ENCODE measurements at regions not wholly inside any gene's neighbourhood (a gene's known extent, or its start where the extent isn't known, plus 50 kb on each side); places are given as distances from the start of the nearest gene placed in this dataset.

DNA sequence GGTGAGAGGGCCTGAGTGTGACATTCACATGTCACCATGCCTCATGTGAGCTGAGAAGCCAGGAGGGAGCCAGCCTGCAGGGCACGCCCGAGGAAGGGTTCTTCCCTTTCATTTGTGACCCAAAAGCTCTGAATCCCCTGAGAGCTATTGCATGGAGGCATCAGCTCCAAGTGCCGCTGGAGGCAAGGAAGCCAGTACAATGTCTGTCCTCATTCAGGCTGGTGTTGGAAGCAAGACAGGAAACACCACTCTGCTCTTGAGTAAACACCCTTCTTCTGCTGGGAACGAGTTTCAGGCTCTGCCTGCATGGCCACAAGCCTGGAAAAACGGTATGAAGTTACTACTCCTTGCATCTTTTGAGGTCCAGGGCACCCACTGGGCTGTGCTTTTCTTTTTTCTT is 83.8 kb upstream of the LARGE1 start:
- no peak overlapping the region for H3K4me3 ChIP-seq (ENCODE audit: control insufficient read depth, low read depth, low read length)
- DNase-seq (ENCODE audit: low read depth): no peak
- TF ChIP-seq, protein P1, sequence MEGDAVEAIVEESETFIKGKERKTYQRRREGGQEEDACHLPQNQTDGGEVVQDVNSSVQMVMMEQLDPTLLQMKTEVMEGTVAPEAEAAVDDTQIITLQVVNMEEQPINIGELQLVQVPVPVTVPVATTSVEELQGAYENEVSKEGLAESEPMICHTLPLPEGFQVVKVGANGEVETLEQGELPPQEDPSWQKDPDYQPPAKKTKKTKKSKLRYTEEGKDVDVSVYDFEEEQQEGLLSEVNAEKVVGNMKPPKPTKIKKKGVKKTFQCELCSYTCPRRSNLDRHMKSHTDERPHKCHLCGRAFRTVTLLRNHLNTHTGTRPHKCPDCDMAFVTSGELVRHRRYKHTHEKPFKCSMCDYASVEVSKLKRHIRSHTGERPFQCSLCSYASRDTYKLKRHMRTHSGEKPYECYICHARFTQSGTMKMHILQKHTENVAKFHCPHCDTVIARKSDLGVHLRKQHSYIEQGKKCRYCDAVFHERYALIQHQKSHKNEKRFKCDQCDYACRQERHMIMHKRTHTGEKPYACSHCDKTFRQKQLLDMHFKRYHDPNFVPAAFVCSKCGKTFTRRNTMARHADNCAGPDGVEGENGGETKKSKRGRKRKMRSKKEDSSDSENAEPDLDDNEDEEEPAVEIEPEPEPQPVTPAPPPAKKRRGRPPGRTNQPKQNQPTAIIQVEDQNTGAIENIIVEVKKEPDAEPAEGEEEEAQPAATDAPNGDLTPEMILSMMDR (conservative IDR thresholded peaks at IDR 0.05; ENCODE audit: control insufficient read depth, insufficient read depth, low read depth, low read length): no peak

DNA sequence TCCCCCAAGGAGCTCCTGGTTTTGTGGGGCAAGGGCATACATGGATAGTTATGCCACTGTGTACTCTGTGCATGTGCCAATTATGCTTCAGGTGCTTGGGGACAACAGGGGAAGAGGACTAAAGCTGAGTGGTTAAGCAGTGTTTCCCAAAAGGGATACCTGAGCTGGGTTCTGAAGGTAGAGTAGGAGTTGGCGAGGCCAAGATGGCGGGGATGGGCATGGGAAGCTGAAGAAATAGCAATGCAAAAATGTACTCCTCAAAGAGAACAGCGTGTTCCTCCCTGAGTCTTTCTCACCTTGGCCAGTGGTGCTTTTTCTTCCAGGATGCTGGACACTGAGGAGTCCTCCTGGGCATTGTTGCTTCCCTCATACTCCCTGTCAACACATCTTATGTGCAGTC is 90.0 kb upstream of the LARGE1 start:
- TF ChIP-seq, protein P1 (conservative IDR thresholded peaks at IDR 0.05; ENCODE audit: control insufficient read depth, insufficient read depth, low read depth, low read length): no peak
- DNase-seq (ENCODE audit: low read depth): no peak

DNA sequence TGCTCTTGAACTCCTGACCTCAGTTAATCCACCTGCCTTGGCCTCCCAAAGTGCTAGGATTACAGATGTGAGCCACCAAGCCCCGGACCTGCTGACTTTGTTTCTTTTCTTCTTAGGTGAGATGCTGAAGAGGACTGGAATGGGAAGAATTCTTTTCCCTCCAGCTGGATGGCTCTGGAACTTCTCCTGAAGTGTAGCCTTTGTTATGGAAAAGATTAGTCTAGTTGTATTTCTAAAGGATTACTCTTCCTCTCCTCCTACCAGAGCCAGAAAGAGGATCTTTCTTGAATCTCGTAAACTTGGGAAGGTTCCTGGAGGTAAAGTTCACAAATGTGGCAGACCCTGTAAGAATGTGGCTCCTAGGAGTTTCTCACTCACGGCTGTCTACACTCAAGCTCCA is 95.4 kb upstream of the LARGE1 start:
- no peak overlapping the region for H3K4me3 ChIP-seq (ENCODE audit: control insufficient read depth, low read depth, low read length)
- TF ChIP-seq, protein P1 (conservative IDR thresholded peaks at IDR 0.05; ENCODE audit: control insufficient read depth, insufficient read depth, low read depth, low read length): no peak
- no peak for DNase-seq (ENCODE audit: low read depth)

More for the DNA sequence above, 90.0 kb upstream of the LARGE1 start:
- H3K4me3 ChIP-seq (ENCODE audit: control insufficient read depth, low read depth, low read length): no peak overlapping the region

DNA sequence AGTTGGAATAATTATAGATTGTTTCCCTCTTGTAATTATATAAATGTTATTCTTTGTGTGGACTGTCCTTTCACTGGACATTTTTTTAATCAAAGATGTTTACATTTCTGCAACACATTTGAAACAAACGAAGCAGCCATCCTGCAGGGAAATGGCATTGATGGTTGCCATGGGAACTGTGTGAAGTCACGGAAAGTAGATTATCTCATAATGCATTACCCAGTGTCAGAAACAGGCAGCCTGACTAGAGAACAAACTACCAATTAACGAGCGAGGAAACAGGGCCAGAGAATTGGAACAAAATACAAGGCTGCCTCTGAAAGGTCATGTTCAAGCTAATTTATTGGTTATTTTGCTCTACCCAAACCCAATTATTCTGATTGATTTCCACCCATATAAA is 96.9 kb upstream of the LARGE1 start:
- TF ChIP-seq, protein P1 (conservative IDR thresholded peaks at IDR 0.05; ENCODE audit: control insufficient read depth, insufficient read depth, low read depth, low read length): no peak
- DNase-seq (ENCODE audit: low read depth): no peak
- H3K4me3 ChIP-seq (ENCODE audit: control insufficient read depth, low read depth, low read length): no peak overlapping the region

DNA sequence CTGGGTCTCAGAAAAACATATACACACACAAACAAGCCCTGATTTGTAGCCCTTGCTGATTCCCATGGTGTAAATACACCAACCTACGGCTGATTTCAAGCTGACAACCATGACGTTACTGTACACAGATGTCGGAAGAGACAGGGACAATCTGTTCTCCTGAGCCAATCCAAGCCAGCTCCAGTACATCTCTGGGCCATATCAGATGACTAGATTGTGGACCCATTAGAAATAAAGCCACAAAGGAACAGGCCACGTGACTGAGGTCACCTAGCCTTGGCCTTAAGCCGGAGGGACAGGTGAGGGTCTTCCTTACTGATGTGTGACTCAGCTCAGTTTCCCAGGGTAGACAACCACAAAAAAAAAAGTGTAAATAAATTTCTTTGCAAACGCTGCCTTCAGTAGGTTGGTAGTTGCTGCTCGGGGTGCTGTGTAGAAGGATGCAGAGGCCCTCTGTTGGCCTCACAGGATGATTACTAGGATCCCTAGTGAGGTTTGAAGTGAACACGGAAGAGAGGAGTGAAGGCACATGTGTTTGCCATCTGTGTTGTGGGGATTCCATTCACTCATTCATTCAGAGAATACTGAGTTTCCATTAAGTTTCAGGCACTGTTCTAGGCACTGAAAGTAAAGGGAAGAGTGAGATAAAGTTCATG is 99.0 kb upstream of the LARGE1 start:
- TF ChIP-seq, protein P1 (conservative IDR thresholded peaks at IDR 0.05; ENCODE audit: control insufficient read depth, insufficient read depth, low read depth, low read length): no peak
- no peak overlapping the region for H3K4me3 ChIP-seq (ENCODE audit: control insufficient read depth, low read depth, low read length)
- DNase-seq (ENCODE audit: low read depth): no peak

DNA sequence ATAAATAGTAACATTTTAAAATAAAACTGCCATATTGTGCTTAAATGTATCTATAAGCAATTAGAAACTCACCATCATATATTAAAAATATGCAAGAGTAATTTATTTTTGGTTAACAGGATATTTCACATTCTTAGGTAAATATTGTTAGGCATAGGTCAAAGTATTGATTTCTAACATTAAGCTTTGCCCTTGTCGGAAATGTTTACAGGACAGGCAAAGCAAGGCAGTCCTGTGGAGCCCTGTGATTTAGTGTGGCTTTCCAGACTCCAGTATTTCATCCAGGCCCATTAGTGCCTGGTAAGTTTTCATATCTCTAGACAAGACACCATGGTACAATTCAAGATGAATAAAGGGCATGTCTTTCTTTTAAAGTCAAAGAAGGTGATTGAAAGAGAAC is 114.9 kb upstream of the LARGE1 start:
- no peak overlapping the region for H3K4me3 ChIP-seq (ENCODE audit: control insufficient read depth, low read depth, low read length)
- TF ChIP-seq, protein P1 (conservative IDR thresholded peaks at IDR 0.05; ENCODE audit: control insufficient read depth, insufficient read depth, low read depth, low read length): no peak
- no peak for DNase-seq (ENCODE audit: low read depth)

DNA sequence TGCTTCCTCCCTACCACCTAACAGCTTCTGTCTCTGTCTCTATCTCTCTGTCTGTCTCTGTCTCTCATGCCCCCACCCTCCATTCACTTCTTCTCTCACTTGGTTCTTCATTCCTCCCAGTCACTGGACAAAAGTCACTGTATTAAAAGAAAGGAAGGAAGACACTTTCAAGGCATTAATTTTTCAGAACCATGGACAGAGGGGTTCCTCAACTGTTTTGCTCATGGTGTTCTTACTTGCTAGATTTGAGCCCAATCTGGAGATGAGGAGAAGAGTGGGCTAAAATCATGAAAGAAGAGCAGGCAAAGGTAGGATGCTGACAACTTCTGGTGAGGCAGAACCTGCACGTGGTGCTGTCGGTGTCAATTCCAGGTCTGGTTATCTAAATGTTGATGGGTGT is 116.7 kb upstream of the LARGE1 start:
- DNase-seq (ENCODE audit: low read depth): no peak
- TF ChIP-seq, protein P1 (conservative IDR thresholded peaks at IDR 0.05; ENCODE audit: control insufficient read depth, insufficient read depth, low read depth, low read length): no peak
- H3K4me3 ChIP-seq (ENCODE audit: control insufficient read depth, low read depth, low read length): no peak overlapping the region
